Stimulated activated CD4-positive, alpha-beta T cell treated with anti-CD3 and anti-CD28 coated beads, Interleukin-4, amount 100 ng/mL, for 4 hours (primary cell): ENCODE measurements at regions not wholly inside any gene's neighbourhood (a gene's known extent, or its start where the extent isn't known, plus 50 kb on each side); places are given as distances from the start of the nearest gene placed in this dataset.
A peak's percentile ranks its signal among the peaks of the same experiment; 100 is the strongest.
"Not testable (repeated sequence)": the region's sequence is repeated elsewhere in the genome, so short reads cannot be mapped to it uniquely, and the experiment has no call there.

Experiments
- DNase-seq, 2 experiments: peaks; one replicate each; pipeline ENCODE4 v3.0.0-alpha.2; 2020

DNA sequence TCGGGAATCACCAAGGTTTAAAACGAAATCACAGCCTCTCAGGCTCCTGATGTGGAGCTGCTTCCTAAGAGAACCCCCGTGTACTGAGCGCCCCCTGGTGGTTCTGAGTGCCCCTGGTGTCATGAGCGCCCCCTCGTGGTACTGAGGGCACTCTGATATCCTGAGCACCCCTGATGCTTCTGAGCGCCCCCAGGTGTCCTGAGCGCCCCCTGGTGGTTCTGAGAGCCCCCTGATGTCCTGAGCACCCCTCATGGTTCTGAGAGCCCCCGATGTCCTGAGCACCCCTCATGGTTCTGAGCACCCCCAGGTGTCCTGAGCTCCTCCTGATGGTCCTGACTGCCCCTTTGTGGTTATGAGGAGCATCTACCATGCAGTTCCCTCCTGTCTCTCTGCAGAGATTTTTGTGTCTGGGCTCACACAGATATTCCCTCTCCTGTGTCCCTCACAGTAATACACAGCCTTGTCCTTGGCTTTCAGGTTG, 1092.1 kb downstream of the TMEM121 start:
- DNase-seq: peak; percentile 65 to 71

DNA sequence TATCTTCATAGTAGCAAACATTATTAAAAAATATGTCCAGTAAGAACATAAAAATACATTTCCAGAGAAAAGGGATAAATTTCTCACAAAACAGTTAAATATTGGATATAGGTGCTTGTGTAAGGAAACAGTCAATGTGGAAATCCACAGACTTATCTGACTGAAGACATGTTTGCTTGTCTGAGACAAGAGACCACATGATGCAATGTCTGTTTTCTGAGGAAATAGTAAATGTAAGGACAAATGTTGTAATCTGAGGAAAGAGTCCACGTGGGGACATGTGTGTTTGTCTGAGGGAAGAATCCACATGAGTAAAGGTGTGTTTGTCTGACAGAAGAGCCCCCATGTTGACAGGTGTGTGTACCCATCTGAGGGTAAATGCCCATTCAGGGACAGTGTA, 1093.2 kb downstream of the TMEM121 start:
- no peak for DNase-seq

DNA sequence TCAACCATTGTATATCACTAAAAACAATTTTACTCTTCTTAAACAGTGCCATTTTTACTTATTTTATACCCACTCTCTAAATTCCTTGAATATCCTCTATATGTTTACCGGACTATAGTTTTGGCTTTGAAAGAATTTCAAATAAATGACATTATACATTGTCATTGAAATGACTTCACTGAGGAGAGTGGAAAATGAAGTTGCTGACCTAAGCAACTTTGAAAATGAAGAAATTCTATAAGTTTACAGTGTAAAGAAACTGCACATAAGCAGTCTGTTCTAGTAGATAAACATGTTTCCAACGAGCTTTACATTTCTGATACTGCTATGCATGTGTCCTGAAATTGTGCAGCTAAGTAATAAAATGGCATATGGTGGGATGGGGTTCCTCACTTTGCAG, 1094.0 kb downstream of the TMEM121 start:
- DNase-seq: no peak

DNA sequence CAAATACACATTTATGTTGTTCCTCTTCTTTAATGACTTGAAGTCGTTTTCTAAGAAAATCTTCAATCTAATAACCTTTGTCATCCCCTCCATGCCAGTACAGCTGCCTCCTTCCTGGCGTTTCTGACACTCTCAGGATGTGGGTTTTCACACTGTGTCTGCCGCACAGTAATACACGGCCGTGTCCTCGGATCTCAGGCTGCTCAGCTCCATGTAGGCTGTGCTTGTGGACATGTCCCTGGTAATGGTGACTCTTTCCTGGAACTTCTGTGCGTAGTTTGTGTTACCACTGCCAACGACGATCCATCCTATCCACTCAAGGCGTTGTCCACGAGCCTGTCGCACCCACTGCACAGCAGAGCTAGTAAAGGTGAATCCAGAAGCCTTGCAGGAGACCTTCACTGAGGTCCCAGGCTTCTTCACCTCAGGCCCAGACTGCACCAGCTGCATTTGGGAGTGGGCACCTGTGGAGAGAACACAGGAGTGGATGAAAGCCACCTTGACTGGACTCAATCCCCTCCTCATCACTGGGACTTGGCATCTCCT, 1095.9 kb downstream of the TMEM121 start:
- DNase-seq: no peak

DNA sequence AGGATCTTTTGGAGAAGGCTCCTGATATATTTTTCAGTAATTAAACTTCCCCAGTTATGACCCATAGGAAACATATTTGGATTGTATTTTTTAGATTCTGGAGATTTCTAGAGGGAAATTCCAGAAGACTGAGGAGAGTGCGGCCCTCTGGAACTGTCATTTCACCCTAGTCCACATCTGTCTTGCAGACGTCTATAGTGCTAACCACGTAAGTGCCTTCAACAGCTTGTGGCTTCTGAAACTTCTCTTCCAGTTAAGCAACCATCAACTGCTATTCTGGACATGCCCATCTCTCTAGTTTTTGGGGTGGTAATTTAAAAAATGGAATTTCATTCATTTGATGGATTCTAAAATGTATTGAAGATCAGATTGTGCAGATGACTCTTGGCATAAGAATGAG, 1098.8 kb downstream of the TMEM121 start:
- DNase-seq: no peak

DNA sequence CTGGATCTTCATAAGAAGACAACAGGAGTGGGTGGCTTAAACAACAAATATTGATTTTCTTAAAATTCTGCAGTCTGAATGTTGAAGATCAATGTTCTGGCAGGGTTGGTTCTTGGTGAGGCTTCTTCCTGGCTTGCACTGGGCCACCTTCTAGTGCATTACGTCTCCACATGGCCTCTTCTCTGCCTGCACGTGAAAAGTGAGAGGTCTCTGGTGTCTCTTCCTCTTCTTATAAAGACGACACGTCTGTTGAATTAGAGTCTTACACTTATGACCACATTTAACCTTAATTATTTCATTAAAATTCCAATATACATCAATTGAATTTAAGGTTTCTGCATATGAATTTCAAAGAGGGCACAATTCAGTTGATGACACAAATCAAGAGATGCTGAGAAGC, 1100.1 kb downstream of the TMEM121 start:
- DNase-seq: not testable (repeated sequence)

DNA sequence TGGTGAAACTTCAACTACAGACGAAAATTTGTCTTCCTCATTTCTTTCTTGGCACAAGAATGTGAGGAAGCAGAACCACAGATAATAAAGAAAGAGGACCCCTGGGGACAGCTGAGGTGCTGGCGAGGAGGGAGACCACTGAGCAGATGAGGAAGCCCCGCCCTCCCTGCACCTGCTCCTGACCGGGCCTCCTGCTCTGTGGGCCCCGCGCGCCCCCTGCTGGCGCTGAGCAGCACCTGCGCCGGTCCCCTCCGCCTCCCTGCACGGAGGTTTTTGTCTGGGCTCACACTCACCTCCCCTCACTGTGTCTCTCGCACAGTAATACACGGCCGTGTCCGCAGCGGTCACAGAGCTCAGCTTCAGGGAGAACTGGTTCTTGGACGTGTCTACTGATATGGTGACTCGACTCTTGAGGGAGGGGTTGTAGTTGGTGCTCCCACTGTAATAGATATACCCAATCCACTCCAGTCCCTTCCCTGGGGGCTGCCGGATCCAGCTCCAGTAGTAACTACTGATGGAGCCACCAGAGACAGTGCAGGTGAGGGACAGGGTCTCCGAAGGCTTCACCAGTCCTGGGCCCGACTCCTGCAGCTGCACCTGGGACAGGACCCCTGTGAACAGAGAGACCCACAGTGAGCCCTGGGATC, 1100.7 kb downstream of the TMEM121 start:
- DNase-seq: peak; percentile 55 to 59

DNA sequence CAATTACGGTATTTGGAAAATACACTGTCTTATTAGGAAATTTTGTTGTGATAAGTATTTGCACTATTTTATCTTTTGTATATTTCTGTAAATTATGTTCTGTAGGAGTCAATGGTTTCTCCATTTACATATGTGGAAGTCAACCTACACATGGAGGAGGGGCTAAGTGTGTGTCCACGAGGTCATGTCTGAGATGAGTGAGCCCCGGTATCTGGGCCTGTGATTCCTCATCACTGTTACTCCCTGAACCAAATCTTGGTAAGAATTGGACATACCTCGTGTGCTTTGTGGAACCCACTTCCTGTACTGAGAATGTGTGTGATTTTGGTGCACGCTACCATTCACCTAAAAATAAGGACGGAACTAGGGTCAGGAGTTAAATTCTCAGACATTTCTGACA, 1105.5 kb downstream of the TMEM121 start:
- DNase-seq: no peak

DNA sequence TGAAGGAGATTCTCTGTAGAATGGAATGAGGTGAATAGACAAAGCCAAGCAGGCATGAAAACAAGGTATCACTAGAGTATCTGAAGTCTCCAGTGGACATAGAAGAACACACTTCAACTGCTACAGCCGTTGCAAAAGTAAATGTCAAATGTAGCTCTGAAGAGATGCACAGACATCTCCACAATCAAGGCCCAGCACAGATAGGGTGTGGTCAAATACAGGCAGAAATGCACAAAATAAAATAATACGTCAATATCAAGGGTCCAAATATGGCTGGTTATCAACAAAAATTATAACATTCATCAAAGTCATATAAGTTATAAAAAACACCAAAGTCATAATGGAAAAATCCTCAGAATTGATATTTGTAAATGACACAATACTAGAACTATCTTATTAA, 1107.3 kb downstream of the TMEM121 start:
- no peak for DNase-seq

DNA sequence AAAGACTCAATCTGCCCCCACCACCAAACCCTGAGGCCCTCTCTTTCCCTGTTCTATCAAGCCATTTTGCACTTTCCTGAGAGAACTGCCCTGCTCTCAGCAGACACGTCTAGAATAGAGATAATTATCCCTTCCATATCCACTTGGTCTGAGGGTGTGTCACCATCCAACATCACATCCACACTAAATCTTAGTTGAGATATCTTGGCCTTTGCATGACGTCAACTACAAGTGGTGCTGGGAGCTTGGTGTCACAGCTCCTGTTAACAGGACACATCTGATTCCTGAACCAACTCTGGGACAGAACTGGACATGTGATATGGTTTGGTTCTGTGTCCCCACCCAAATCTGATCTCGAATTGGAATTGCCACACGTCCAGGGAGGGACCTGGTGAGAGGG, 1109.2 kb downstream of the TMEM121 start:
- DNase-seq: no peak

DNA sequence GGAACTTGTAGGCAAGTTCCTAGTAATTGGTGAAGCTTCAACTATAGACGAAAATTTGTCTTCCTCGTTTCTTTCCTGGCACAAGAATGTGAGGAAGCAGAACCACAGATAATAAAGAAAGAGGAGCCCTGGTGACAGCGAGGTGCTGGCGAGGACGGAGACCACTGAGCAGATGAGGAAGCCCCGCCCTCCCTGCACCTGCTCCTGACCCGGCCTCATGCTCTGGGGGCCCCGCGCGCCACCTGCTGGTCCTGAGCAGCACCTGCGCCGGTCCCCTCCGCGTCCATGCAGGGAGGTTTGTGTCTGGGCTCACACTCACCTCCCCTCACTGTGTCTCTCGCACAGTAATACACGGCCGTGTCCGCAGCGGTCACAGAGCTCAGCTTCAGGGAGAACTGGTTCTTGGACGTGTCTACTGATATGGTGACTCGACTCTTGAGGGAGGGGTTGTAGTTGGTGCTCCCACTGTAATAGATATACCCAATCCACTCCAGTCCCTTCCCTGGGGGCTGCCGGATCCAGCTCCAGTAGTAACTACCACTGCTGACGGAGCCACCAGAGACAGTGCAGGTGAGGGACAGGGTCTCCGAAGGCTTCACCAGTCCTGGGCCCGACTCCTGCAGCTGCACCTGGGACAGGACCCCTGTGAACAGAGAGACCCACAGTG, 1112.5 kb downstream of the TMEM121 start:
- peak; percentile 10 to 12 for DNase-seq

DNA sequence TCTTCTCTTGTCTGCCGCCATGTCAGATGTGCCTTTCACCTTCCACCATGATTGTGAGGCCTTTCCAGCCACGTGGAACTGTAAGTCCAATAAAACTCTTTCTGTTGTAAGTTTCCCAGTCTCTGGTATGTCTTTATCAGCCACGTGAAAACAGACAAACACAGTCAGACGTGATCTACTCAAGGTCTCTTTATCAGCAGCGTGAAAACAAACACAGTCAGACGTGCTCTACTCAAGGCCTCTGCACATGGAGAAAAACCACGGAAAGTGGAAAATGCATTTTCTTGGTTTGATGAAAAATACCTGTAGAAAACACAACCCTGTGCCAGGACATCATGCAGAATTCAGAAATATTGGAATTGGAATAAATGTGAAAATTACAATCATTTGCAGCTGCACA, 1115.7 kb downstream of the TMEM121 start:
- DNase-seq: no peak

DNA sequence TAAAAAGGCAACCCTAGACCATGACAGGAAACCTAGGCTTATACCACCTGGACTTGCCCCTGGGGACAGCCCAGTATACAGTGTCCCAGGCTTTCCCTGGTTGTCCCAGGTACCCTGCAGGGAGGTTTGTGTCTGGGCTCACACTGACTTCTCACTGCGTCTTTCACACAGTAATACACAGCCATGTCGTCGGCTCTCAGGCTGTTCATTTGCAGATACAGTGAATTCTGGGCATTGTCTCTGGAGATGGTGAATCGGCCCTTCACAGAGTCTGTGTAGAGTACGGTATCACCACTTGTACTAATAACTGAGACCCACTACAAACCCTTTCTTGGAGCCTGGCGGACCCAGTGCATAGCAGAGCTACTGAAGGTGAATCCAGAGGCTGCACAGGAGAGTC, 1116.6 kb downstream of the TMEM121 start:
- DNase-seq: not testable (repeated sequence)

DNA sequence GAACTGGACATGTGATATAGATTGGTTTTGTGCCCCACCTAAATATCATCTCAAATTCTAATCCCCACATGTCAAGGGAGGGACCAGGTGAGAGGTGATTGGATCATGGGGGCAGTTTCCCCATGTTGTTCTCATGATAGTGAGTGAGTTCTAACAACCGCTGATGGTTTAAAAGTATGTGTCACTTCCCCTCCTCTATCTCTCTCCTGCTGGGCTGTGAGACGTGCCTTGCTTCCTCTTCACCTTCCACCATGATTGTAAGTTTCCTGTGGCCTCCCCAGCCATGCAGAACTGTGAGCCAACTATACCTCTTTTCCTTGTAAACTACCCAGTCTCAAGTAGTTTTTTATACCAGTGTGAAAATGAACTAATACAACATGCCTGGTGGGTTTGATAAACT, 1122.5 kb downstream of the TMEM121 start:
- not testable (repeated sequence) for DNase-seq

DNA sequence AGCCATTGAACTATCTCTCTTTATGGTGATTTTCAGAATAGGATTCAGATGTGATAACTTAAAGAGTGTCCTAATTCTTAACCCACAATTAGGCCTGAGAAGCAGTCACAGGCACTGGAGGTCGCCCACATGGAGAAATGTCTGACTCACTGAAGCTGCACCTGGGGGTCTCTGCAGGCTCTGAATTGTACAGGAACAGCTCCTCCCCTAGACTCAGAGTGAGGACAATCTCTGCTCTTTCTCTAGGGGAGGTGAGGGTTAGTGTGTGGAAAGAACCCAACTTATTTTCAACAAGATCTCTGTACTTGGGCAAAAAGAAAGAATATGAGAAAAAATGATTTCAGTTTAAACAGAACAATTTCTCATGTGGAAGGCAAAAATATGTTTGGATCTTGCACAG, 1124.6 kb downstream of the TMEM121 start:
- no peak for DNase-seq

DNA sequence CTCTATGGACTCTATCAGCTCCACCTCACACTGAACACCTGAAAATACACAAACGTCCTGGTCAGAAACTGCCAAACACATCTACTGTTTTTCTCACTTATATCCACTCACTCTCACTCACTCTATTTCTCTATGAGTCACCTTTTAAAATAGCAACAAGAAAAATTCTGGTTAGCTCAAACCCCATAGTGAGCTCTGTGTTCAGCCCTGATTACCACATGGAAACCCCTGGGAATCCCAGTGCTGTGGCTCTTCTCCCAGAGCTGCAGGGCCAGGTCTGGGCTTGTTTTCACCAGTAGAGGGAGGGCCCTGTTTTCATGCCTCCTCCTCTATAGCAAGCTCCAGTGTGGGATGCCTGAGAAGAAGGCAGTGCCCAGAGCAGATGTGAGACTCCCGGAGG, 1126.1 kb downstream of the TMEM121 start:
- DNase-seq: no peak

DNA sequence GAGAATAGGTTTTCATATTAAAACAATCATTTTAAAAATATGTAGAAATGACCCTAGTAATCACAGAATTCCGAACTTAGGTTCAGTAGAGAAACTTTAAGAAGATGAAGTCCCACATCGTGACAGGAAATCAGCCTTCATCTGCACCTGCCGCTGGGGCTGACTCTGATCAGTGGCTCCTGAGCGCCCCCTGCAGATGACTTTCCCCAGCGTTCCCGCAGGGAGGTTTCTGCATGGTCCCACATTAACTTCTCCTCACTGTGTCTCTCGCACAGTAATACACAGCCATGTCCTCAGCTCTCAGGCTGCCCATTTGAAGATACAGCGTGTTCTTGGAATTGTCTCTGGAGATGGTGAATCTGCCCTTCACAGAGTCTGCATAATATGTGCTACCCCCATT, 1131.1 kb downstream of the TMEM121 start:
- DNase-seq: peak; percentile 30 to 61

DNA sequence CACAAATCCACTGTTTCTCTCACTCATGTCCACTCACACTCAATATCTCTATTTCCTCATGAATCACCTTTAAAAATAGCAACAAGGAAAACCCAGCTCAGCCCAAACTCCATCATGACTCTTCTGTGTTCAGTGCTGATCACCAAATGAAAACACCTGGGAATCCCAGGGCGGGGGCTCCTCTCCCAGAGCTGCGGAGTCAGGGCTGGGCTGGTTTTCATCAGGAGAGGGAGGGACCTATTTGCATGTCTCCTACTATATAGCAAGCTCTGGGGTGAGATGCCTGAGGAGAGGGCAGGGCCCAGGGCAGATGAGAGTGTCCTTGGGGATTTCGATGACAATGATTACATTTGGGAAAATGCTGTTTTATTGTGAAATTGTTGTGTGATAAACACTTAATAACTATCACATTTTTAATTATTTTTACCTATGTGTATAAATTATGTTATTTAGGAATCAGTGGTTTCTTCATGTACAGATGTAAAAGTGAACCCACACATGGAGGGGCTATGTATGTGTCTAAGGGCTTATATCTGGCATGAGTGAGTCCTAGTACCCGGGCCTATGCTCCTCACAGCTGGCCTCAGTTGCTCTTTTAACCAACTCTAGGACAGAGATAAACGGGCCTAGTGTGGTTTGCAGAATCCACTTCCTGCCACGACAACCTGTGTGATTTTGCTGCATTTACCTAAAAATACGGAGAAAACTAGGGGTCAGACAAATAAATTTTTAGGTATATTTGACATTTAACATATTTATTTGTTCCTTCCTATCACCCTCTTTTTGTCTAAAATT, 1131.9 kb downstream of the TMEM121 start:
- not testable (repeated sequence) for DNase-seq

DNA sequence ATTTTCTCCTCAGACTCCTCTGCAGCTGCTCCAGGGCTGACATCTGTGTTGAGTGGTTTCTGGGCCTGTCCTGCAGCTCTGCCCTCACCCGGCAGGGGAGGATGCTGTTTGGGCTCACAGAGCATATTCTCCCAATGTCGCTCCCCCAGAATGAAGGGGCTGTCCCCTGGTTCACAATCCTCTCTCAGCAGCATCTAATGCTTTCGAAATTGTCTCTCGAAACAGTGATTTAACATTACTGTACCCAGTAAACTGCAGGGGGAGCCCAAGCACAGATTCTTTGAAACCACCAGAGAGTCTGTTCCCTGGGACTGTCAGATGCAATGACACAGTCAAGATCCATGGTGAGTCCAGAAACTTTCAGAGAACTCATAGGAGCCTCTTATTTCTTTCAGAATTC, 1135.2 kb downstream of the TMEM121 start:
- DNase-seq: peak; percentile 29 to 34

DNA sequence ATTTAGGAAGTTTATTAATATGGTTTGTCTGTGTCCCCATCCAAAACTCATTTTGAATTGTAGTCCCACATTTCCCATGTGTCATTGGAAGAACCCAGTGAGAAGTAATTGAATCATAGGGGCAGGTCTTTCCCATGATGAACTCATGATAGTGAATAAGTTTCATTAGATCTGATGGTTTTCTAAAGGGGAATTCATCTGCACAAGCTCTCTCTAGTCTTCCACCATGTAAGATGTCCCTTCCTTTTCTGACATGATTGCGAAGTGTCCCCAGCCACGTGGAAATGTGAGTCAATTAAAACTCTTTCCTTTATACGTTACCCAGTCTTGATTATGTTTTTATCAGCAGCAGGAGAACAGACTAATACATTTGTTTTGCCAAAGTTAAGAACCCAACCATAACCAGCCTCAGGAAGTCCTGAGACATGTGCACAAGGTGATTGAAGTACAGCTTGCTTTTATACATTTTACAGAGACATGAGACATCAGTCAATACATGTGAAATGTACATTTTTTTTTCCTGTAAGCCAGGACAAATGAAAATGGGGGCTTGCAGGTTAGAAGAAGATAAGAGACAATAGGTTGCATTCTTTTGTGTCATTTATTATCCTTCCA, 1136.7 kb downstream of the TMEM121 start:
- DNase-seq: no peak

DNA sequence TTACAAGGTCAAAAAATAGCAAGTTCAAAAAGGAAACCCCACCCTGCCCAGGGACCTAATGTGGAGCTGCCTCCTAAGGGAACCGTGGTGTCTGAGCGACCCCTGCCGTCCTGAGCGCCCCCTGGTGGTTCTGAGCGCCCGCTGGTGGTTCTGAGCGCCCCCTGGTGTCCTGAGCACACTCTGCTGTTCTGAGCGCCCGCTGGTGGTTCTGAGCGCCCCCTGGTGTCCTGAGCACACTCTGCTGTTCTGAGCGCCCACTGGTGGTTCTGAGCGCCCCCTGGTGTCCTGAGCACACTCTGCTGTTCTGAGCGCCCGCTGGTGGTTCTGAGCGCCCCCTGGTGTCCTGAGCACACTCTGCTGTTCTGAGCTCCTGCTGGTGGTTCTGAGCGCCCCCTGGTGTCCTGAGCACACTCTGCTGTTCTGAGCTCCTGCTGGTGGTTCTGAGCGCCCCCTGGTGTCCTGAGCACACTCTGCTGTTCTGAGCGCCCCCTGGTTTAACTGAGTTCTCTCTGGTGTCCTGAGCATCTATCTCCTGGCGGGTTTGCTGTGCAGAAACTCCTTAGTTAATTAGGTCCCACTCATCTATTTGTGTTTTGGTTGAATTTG, 1137.5 kb downstream of the TMEM121 start:
- peak; percentile 46 to 56 for DNase-seq

DNA sequence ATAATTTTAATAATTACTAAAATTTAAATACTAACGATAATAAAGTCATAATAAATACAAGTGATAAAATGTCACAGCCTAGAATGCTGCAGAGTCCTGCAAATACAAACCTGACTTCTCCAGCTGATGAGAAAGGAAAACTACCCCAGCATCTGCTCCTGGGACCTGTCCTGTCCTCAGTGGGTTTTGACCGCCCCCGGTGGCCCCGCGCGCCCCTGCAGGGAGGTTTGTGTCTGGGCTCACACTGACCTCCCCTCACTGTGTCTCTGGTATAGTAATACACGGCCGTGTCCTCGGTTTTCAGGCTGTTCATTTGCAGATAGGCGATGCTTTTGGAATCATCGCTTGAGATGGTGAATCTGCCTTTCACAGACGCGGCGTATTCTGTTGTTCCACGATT, 1139.4 kb downstream of the TMEM121 start:
- peak; percentile 11 to 18 for DNase-seq

DNA sequence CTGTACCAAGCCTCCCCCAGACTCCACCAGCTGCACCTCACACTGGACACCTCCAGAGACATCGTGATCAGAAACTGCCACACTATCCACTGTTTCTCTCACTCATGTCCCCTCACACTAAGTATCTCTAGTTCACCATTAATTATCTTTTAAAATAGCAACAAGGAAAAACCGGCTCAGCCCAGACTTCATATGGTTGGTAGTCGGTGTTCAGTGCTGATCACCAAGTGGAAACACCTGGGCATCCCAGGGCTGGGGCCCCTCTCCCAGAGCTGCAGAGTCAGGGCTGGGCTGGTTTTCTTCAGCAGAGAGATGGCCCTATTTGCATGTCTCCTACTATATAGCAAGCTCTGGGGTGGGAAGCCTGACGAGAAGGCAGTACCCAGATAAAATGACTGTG, 1140.0 kb downstream of the TMEM121 start:
- DNase-seq: no peak
